WTC11 (cell line): ENCODE measurements at regions not wholly inside any gene's neighbourhood (a gene's known extent, or its start where the extent isn't known, plus 50 kb on each side); places are given as distances from the start of the nearest gene placed in this dataset.

Experiments used
- ATAC-seq: fragments of 200-7000 bp; cut with Tn5 transposase; 2 replicates; pipeline ENCODE4 v1.10.0; 2021; ENCODE audit warnings: mild to moderate bottlenecking, moderate library complexity
- CTCF ChIA-PET: fragments of 300-600 bp; sonication (Branson Sonifier 250); formaldehyde crosslinking; loops from one replicate; lab custom pipeline; 2021; ENCODE audit warnings: antibody characterized with exemption; lab: Charles Lee
- POLR2A ChIA-PET: fragments of 350-600 bp; sonication (Branson Sonifier 250); formaldehyde crosslinking; loops from one replicate; lab custom pipeline; 2021; ENCODE audit warnings: antibody characterized with exemption; lab: Charles Lee
- DNase-seq: peaks from one replicate; pipeline ENCODE4 v3.0.0; 2021; ENCODE audit warnings: low spot score
- H3K27ac Mint-ChIP-seq: 2 replicates; pipeline ENCODE4 v1.8.0; 2021; ENCODE audit warnings: mixed read lengths
- H3K27me3 Mint-ChIP-seq: 2 replicates; pipeline ENCODE4 v1.8.0; 2021; ENCODE audit warnings: low read depth, mild to moderate bottlenecking, moderate library complexity, mixed read lengths
- H3K36me3 Mint-ChIP-seq: 2 replicates; pipeline ENCODE4 v1.8.0; 2021; ENCODE audit warnings: mixed read lengths
- H3K4me1 Mint-ChIP-seq: 2 replicates; pipeline ENCODE4 v1.8.0; 2022; ENCODE audit warnings: mixed read lengths
- H3K4me3 Mint-ChIP-seq: 2 replicates; pipeline ENCODE4 v1.8.0; 2021; ENCODE audit warnings: mild to moderate bottlenecking, moderate library complexity, mixed read lengths
- H3K9me3 Mint-ChIP-seq: 2 replicates; pipeline ENCODE4 v1.8.0; 2021; ENCODE audit warnings: mixed read lengths
- CREB1 ChIP-seq: sonication (generic); formaldehyde crosslinking; IDR thresholded peaks from 2 replicates; pipeline ENCODE4 v1.8.0; 2023; ENCODE audit warnings: mild to moderate bottlenecking, missing genetic modification reagents
- ESRRA ChIP-seq: sonication (generic); formaldehyde crosslinking; IDR thresholded peaks from 2 replicates; pipeline ENCODE4 v1.8.1; 2022; ENCODE audit warnings: mild to moderate bottlenecking, missing genetic modification reagents, borderline replicate concordance
- GRHL2 ChIP-seq: fragments of 250-450 bp; sonication (Bioruptor Pico); IDR thresholded peaks from 2 replicates; pipeline ENCODE4 v1.8.0; 2022; ENCODE audit warnings: mild to moderate bottlenecking, moderate library complexity; ENCODE audit not compliant: insufficient replicate concordance, severe bottlenecking
- MXD4 ChIP-seq: fragments of 250-450 bp; sonication (Bioruptor Pico); IDR thresholded peaks from 2 replicates; pipeline ENCODE4 v1.8.0; 2021; ENCODE audit warnings: mild to moderate bottlenecking, moderate library complexity, borderline replicate concordance
- NFYB ChIP-seq: sonication (generic); formaldehyde crosslinking; conservative IDR thresholded peaks from 2 replicates; pipeline ENCODE4 v1.8.0; 2022; ENCODE audit warnings: low read depth, missing genetic modification reagents
- NR1H2 ChIP-seq: sonication (generic); formaldehyde crosslinking; IDR thresholded peaks from 2 replicates; pipeline ENCODE4 v1.9.0; 2021; ENCODE audit warnings: mild to moderate bottlenecking, moderate library complexity, missing genetic modification reagents
- PRRX2 ChIP-seq: fragments of 250-450 bp; sonication (Bioruptor Pico); IDR thresholded peaks from 2 replicates; pipeline ENCODE4 v1.8.0; 2021; ENCODE audit warnings: mild to moderate bottlenecking
- RORB ChIP-seq: fragments of 250-450 bp; sonication (Bioruptor Pico); IDR thresholded peaks from 2 replicates; pipeline ENCODE4 v1.9.0; 2021; ENCODE audit warnings: mild to moderate bottlenecking
- SP1 ChIP-seq: sonication (generic); formaldehyde crosslinking; conservative IDR thresholded peaks from 2 replicates; pipeline ENCODE4 v1.8.1; 2022; ENCODE audit warnings: missing genetic modification reagents
- ZNF121 ChIP-seq: sonication (generic); formaldehyde crosslinking; IDR thresholded peaks from 2 replicates; pipeline ENCODE4 v1.8.0; 2023; ENCODE audit warnings: missing genetic modification reagents
- ZNF138 ChIP-seq: sonication (generic); formaldehyde crosslinking; conservative IDR thresholded peaks from 2 replicates; pipeline ENCODE4 v1.8.1; 2022; ENCODE audit warnings: mild to moderate bottlenecking, moderate library complexity, missing genetic modification reagents
- ZNF232 ChIP-seq: sonication (generic); formaldehyde crosslinking; IDR thresholded peaks from 2 replicates; pipeline ENCODE4 v1.8.0; 2022; ENCODE audit warnings: mild to moderate bottlenecking, missing genetic modification reagents
- ZNF396 ChIP-seq: fragments of 250-450 bp; sonication (Bioruptor Pico); IDR thresholded peaks from 2 replicates; pipeline ENCODE4 v1.8.0; 2021; ENCODE audit warnings: mild to moderate bottlenecking, moderate library complexity, borderline replicate concordance
- TF ChIP-seq, protein P1 (sequence below): fragments of 250-450 bp; sonication (Bioruptor Pico); IDR thresholded peaks from 2 replicates; pipeline ENCODE4 v1.9.0; 2021; ENCODE audit warnings: mild to moderate bottlenecking
- TF ChIP-seq, protein P2 (sequence below): sonication (generic); formaldehyde crosslinking; IDR thresholded peaks from 2 replicates; pipeline ENCODE4 v1.8.1; 2022; ENCODE audit warnings: mild to moderate bottlenecking, missing genetic modification reagents, moderate library complexity, borderline replicate concordance
- TF ChIP-seq, protein P3 (sequence below): sonication (generic); formaldehyde crosslinking; IDR thresholded peaks from 2 replicates; pipeline ENCODE4 v1.8.0; 2023; ENCODE audit warnings: mild to moderate bottlenecking, missing genetic modification reagents
- TF ChIP-seq, protein P4 (sequence below): fragments of 250-450 bp; sonication (Bioruptor Pico); IDR thresholded peaks from 2 replicates; pipeline ENCODE4 v1.9.0; 2021; ENCODE audit warnings: mild to moderate bottlenecking
- TF ChIP-seq, protein P5 (sequence below): sonication (generic); formaldehyde crosslinking; IDR thresholded peaks from 2 replicates; pipeline ENCODE4 v1.8.1; 2023; ENCODE audit warnings: mild to moderate bottlenecking, missing genetic modification reagents, moderate library complexity
- TF ChIP-seq, protein P6 (sequence below): sonication (generic); formaldehyde crosslinking; IDR thresholded peaks from 2 replicates; pipeline ENCODE4 v1.8.0; 2022; ENCODE audit warnings: mild to moderate bottlenecking, missing genetic modification reagents
- TF ChIP-seq, protein P7 (sequence below): fragments of 250-450 bp; sonication (Bioruptor Pico); conservative IDR thresholded peaks from 2 replicates; pipeline ENCODE4 v1.9.0; 2021; ENCODE audit warnings: mild to moderate bottlenecking
- TF ChIP-seq, protein P8 (sequence below): sonication (generic); formaldehyde crosslinking; IDR thresholded peaks from 2 replicates; pipeline ENCODE4 v1.8.0; 2022; ENCODE audit warnings: mild to moderate bottlenecking, missing genetic modification reagents

DNA sequence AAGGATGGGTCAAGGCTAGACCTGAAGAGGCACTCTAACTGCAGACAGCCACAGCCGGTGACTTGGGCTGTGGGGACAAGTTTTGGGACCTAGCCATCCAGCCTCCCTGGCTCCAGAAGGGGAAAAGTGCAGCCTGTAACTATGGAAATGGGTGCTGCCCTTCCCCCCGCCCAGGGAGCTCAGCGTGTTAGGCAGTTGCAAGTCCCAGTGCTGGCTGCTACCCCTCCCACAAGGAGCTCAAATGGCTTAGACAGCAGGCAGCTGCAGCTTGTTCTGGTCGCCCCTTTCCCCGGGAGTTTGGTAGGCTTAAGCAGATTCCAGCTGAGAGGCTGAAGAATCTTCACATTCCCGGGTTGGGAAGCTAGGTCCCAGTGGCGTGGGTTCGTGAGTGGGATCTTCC, 162.6 kb downstream of the FAM83B start (continued):
- TF ChIP-seq, protein P1, sequence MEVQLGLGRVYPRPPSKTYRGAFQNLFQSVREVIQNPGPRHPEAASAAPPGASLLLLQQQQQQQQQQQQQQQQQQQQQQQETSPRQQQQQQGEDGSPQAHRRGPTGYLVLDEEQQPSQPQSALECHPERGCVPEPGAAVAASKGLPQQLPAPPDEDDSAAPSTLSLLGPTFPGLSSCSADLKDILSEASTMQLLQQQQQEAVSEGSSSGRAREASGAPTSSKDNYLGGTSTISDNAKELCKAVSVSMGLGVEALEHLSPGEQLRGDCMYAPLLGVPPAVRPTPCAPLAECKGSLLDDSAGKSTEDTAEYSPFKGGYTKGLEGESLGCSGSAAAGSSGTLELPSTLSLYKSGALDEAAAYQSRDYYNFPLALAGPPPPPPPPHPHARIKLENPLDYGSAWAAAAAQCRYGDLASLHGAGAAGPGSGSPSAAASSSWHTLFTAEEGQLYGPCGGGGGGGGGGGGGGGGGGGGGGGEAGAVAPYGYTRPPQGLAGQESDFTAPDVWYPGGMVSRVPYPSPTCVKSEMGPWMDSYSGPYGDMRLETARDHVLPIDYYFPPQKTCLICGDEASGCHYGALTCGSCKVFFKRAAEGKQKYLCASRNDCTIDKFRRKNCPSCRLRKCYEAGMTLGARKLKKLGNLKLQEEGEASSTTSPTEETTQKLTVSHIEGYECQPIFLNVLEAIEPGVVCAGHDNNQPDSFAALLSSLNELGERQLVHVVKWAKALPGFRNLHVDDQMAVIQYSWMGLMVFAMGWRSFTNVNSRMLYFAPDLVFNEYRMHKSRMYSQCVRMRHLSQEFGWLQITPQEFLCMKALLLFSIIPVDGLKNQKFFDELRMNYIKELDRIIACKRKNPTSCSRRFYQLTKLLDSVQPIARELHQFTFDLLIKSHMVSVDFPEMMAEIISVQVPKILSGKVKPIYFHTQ (CRISPR knock-in tag), result no peak
- TF ChIP-seq PRRX2 (CRISPR knock-in tag) (no peak), NR1H2 (CRISPR knock-in tag) (no peak)

DNA sequence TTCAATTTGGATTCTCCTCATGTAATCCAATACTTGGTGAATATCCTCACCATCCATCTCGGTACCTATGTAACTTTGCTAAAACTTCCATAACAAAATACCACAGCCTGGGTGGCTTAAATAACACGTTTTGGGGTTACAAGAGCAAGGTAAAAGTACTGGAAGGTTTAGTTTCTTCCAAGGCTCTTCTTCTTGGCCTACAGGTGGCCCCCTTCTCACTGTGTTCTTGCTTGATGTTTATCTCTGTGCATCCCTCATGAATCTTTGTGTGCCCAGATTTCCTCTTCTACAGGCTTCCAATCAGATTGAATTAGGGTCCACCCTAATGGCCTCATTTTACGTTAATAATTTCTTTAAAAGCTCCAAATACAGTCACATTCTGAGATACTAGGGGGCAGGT, 163.3 kb upstream of the HCRTR2 start:
- H3K4me1 Mint-ChIP-seq, result peaks cover 3% of the 10 kb centered on the region
- TF ChIP-seq, protein P2, sequence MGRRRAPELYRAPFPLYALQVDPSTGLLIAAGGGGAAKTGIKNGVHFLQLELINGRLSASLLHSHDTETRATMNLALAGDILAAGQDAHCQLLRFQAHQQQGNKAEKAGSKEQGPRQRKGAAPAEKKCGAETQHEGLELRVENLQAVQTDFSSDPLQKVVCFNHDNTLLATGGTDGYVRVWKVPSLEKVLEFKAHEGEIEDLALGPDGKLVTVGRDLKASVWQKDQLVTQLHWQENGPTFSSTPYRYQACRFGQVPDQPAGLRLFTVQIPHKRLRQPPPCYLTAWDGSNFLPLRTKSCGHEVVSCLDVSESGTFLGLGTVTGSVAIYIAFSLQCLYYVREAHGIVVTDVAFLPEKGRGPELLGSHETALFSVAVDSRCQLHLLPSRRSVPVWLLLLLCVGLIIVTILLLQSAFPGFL, result no peak
- TF ChIP-seq CREB1 (CRISPR knock-in tag), result no peak
- CTCF ChIA-PET, result no interaction called here
- H3K9me3 Mint-ChIP-seq, result peaks cover 8% of the 10 kb centered on the region; the same call in 1 of the 2 replicates
- ATAC-seq (peak; percentile 67; the same call in 1 of the 2 replicates), DNase-seq (no peak)
- no peaks in the 10 kb centered on the region for H3K27me3 Mint-ChIP-seq
- H3K36me3 Mint-ChIP-seq, result no peaks in the 10 kb centered on the region
- no peak overlapping the region for H3K4me3 Mint-ChIP-seq
- H3K27ac Mint-ChIP-seq, result no peak overlapping the region
- POLR2A ChIA-PET, result no interaction called here

DNA sequence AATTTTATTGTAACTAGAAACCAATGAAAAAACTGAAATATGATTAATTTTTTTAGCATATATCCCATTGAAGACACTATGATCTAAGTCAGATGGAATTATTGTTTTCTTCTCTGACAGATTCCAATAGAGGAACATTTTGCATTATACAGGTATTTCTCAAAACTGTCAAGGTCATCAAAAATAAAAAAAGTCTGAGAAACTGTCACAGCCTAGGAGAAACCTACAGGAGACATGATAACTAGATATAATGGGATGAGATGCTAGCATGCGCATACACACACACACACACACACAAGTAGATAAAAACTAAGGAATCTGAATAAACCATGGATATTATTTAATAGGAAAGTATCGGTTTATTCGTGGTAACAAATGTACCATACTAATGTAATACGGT, 161.9 kb upstream of the HCRTR2 start:
- TF ChIP-seq MXD4 (CRISPR knock-in tag), result no peak
- TF ChIP-seq, protein P3, sequence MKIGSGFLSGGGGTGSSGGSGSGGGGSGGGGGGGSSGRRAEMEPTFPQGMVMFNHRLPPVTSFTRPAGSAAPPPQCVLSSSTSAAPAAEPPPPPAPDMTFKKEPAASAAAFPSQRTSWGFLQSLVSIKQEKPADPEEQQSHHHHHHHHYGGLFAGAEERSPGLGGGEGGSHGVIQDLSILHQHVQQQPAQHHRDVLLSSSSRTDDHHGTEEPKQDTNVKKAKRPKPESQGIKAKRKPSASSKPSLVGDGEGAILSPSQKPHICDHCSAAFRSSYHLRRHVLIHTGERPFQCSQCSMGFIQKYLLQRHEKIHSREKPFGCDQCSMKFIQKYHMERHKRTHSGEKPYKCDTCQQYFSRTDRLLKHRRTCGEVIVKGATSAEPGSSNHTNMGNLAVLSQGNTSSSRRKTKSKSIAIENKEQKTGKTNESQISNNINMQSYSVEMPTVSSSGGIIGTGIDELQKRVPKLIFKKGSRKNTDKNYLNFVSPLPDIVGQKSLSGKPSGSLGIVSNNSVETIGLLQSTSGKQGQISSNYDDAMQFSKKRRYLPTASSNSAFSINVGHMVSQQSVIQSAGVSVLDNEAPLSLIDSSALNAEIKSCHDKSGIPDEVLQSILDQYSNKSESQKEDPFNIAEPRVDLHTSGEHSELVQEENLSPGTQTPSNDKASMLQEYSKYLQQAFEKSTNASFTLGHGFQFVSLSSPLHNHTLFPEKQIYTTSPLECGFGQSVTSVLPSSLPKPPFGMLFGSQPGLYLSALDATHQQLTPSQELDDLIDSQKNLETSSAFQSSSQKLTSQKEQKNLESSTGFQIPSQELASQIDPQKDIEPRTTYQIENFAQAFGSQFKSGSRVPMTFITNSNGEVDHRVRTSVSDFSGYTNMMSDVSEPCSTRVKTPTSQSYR, result no peak
- no peak for TF ChIP-seq ZNF396
- TF ChIP-seq RORB (CRISPR knock-in tag), result no peak
- TF ChIP-seq, protein P4, sequence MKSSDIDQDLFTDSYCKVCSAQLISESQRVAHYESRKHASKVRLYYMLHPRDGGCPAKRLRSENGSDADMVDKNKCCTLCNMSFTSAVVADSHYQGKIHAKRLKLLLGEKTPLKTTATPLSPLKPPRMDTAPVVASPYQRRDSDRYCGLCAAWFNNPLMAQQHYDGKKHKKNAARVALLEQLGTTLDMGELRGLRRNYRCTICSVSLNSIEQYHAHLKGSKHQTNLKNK (CRISPR knock-in tag), result no peak
- no peak for TF ChIP-seq ESRRA (CRISPR knock-in tag)
- TF ChIP-seq, protein P5, sequence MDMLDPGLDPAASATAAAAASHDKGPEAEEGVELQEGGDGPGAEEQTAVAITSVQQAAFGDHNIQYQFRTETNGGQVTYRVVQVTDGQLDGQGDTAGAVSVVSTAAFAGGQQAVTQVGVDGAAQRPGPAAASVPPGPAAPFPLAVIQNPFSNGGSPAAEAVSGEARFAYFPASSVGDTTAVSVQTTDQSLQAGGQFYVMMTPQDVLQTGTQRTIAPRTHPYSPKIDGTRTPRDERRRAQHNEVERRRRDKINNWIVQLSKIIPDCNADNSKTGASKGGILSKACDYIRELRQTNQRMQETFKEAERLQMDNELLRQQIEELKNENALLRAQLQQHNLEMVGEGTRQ (CRISPR knock-in tag), result no peak
- TF ChIP-seq ZNF232 (CRISPR knock-in tag), result no peak
- no peak for TF ChIP-seq SP1
- TF ChIP-seq NFYB (CRISPR knock-in tag), result no peak
- TF ChIP-seq ZNF138, result no peak
- no peak for TF ChIP-seq GRHL2 (CRISPR knock-in tag)
- TF ChIP-seq, protein P6, sequence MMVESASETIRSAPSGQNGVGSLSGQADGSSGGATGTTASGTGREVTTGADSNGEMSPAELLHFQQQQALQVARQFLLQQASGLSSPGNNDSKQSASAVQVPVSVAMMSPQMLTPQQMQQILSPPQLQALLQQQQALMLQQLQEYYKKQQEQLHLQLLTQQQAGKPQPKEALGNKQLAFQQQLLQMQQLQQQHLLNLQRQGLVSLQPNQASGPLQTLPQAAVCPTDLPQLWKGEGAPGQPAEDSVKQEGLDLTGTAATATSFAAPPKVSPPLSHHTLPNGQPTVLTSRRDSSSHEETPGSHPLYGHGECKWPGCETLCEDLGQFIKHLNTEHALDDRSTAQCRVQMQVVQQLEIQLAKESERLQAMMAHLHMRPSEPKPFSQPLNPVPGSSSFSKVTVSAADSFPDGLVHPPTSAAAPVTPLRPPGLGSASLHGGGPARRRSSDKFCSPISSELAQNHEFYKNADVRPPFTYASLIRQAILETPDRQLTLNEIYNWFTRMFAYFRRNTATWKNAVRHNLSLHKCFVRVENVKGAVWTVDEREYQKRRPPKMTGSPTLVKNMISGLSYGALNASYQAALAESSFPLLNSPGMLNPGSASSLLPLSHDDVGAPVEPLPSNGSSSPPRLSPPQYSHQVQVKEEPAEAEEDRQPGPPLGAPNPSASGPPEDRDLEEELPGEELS (CRISPR knock-in tag), result no peak
- TF ChIP-seq ZNF121 (CRISPR knock-in tag), result no peak
- TF ChIP-seq, protein P7, sequence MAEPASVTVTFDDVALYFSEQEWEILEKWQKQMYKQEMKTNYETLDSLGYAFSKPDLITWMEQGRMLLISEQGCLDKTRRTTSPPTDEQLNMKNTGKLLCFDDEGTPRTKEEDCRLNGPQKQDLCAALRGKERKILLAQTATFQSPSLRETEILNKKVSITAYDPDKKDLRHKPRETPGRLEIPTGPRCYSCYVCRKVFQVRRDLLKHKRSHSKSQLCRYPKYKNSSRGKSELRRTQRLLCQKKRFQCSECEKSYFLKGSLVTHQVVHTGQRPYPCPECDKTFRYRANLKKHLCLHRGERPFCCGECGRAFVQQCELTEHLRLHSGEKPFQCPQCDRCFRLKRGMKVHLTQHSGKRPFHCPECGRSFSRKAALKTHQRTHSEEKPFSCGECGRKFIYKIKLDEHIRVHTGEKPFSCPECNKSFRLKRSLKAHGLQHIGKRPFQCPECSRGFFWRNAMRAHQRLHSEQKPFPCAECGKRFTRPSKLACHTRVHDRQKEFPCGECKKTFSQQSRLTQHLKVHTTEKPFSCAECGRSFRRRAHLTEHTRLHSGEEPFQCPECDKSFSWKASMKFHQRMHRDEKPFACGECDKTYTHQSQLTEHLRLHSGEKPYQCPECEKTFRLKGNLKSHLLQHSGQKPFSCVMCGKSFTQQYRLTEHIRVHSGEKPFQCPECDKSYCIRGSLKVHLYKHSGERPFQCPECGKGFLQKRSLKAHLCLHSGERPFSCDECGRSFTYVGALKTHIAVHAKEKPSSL, result no peak
- TF ChIP-seq PRRX2 (CRISPR knock-in tag), result no peak
- TF ChIP-seq, protein P8, sequence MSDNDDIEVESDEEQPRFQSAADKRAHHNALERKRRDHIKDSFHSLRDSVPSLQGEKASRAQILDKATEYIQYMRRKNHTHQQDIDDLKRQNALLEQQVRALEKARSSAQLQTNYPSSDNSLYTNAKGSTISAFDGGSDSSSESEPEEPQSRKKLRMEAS (CRISPR knock-in tag), result no peak
- no peaks in the 10 kb centered on the region for H3K27me3 Mint-ChIP-seq
- ATAC-seq (no peak), DNase-seq (no peak)
- CTCF ChIA-PET, result no interaction called here
- no peaks in the 10 kb centered on the region for H3K36me3 Mint-ChIP-seq
- POLR2A ChIA-PET, result no interaction called here
- H3K27ac Mint-ChIP-seq, result no peak overlapping the region
- no peak overlapping the region for H3K4me3 Mint-ChIP-seq
- H3K4me1 Mint-ChIP-seq, result peaks cover 3% of the 10 kb centered on the region
- 0 out of 2 replicates have a peak, but pooled peaks cover 4% of the 10 kb centered on the region for H3K9me3 Mint-ChIP-seq
